Activated T-helper 17 cell treated with anti-CD3 and anti-CD28 coated beads, Interleukin-2, amount 50 U/mL, for 72 hours (primary cell): ENCODE measurements at regions not wholly inside any gene's neighbourhood (a gene's known extent, or its start where the extent isn't known, plus 50 kb on each side); places are given as distances from the start of the nearest gene placed in this dataset.
"Not testable (repeated sequence)": the region's sequence is repeated elsewhere in the genome, so short reads cannot be mapped to it uniquely, and the experiment has no call there.

Source experiments
- ATAC-seq: fragments of 150-1000 bp; cut with Tn5 transposase; replicated peaks from 2 replicates; pipeline ENCODE4 v1.10.0; 2021; ENCODE audit warnings: mild to moderate bottlenecking, moderate library complexity
- H3K27ac Mint-ChIP-seq: one replicate; pipeline ENCODE4 v1.8.0; 2022; ENCODE audit warnings: mixed read lengths
- H3K27me3 Mint-ChIP-seq: one replicate; pipeline ENCODE4 v1.8.0; 2022; ENCODE audit warnings: mixed read lengths
- H3K36me3 Mint-ChIP-seq: one replicate; pipeline ENCODE4 v1.8.0; 2022; ENCODE audit warnings: low read depth, mild to moderate bottlenecking, mixed read lengths
- H3K4me1 Mint-ChIP-seq: one replicate; pipeline ENCODE4 v1.8.0; 2022; ENCODE audit warnings: mixed read lengths
- H3K4me3 Mint-ChIP-seq: one replicate; pipeline ENCODE4 v1.8.0; 2022; ENCODE audit warnings: mild to moderate bottlenecking, mixed read lengths
- H3K9me3 Mint-ChIP-seq: one replicate; pipeline ENCODE4 v1.8.0; 2022; ENCODE audit warnings: mixed read lengths

DNA sequence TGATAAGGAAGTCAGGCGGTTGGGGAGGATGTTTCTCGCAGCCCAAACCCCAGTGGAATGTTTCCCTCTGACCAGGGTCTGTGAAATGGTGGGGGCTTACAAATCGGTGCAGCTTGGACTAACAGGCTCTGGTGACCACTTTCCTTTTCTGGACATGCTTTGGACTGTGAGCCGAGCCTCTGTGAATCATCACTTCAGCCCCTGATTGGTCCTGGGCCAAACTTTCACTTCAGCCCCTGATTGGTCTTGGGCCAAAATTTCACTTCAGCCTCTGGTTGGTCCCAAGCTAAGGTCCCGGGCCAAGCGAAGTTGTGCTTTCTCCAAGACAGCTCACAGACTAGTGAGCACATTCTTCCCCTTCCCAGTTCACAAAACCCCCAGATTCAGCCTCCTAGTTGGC, 223.7 kb upstream of the ANKRD20A1 start:
- not testable (repeated sequence) for H3K36me3 Mint-ChIP-seq, H3K27ac Mint-ChIP-seq, H3K9me3 Mint-ChIP-seq, ATAC-seq, H3K27me3 Mint-ChIP-seq, H3K4me1 Mint-ChIP-seq, H3K4me3 Mint-ChIP-seq

DNA sequence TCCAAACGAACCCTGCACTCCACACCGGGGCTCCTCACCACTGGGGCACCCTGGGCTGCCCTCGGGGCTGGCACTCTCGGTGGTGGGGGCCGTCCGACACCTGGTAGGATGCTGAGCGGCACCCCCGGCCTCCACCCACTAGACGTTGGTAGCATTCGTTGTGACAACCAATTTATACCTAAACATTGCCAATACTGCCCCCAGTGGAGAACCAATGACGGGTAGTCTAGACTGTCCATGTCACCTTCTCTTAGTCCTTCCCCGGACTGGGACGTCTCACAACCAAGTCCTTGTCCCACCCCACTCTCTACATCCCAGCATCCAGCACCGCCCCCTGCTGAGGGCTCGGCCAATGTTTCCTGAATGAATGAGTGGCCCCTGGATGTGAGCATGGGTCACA, 246.8 kb upstream of the ANKRD20A1 start:
- not testable (repeated sequence) for H3K27ac Mint-ChIP-seq, ATAC-seq, H3K36me3 Mint-ChIP-seq, H3K27me3 Mint-ChIP-seq, H3K4me3 Mint-ChIP-seq, H3K9me3 Mint-ChIP-seq, H3K4me1 Mint-ChIP-seq

DNA sequence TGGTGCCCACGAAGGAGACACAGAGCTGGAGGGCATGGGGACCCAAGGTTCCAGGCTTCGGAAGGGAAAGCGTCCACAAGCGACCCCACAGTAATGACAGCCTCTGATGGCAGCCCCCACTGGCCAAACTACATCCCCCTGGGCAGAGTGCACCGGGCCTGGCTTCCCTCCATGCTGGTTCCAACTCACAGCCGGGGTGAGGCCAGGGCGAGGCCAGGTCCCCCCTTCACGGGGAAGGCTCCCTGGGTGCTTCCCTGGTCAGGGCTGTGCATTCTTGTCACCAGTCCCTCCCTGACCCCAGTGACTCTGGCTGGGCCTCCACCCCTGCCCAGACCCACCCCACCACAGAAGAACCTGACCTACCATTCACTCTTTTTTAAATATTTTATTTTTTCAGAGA, 248.9 kb upstream of the ANKRD20A1 start:
- H3K36me3 Mint-ChIP-seq, H3K4me1 Mint-ChIP-seq: not testable (repeated sequence)

DNA sequence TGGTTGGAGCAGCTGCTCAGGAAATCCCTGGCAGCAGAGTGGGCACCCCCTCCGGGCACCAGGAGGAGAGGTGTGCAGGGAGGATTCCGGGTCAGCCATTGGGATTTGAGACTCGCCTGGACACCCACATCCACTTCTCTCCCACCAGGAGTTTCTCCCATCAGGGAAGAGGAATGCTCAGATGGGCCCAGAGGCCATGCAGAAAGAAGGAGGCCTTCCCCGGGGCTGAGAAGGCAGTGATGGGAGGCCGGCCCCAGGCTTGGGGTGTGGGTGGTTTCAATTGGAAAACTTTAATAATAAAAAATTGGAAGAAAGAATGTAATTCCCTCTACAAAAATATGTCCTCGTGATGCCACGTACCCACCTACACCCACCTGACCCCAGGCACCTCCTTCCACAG, 249.3 kb upstream of the ANKRD20A1 start:
- H3K4me1 Mint-ChIP-seq, H3K27me3 Mint-ChIP-seq, H3K36me3 Mint-ChIP-seq, ATAC-seq, H3K27ac Mint-ChIP-seq, H3K4me3 Mint-ChIP-seq, H3K9me3 Mint-ChIP-seq: not testable (repeated sequence)

More for the DNA sequence above, 248.9 kb upstream of the ANKRD20A1 start:
- H3K27ac Mint-ChIP-seq, ATAC-seq, H3K9me3 Mint-ChIP-seq, H3K27me3 Mint-ChIP-seq, H3K4me3 Mint-ChIP-seq: not testable (repeated sequence)

DNA sequence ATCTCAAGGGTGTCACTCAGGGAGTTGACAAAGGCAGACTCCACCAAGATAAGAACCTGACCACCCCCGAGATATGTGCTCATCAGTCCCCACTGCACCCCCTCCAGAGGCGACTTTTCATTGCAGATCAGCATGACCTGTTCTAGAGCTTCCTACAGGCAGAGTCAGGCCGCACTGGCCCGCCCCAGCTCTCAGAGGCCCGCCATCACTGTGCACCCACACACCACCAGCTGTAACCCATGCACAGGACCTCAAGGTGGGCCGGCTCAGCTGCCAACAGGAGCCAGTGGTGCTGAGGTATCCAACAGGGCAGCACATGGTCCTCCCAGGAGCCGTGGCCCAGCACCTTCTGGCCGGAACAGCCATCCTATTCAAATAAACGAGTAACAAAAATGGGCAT, 253.6 kb upstream of the ANKRD20A1 start:
- H3K9me3 Mint-ChIP-seq, H3K4me1 Mint-ChIP-seq, H3K27me3 Mint-ChIP-seq, H3K36me3 Mint-ChIP-seq, ATAC-seq, H3K4me3 Mint-ChIP-seq, H3K27ac Mint-ChIP-seq: not testable (repeated sequence)

DNA sequence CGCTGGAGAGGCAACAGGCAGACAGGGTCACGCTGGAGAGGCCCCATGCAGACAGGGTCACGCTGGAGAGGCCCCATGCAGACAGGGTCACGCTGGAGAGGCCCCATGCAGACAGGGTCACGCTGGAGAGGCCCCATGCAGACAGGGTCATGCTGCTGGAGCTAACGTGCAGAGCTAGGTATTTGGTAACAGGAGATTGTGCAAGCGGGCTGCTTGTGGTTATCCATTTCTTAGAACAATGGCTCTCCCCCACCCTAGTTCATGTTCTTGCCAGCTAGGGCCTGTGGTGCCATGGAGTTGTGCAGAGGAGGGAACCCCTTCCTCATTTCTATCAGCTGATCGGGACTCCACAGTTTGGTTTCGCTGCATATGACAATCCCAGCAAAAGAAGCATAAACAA, 255.1 kb upstream of the ANKRD20A1 start:
- not testable (repeated sequence) for ATAC-seq, H3K27ac Mint-ChIP-seq, H3K36me3 Mint-ChIP-seq, H3K4me1 Mint-ChIP-seq, H3K9me3 Mint-ChIP-seq, H3K27me3 Mint-ChIP-seq, H3K4me3 Mint-ChIP-seq

DNA sequence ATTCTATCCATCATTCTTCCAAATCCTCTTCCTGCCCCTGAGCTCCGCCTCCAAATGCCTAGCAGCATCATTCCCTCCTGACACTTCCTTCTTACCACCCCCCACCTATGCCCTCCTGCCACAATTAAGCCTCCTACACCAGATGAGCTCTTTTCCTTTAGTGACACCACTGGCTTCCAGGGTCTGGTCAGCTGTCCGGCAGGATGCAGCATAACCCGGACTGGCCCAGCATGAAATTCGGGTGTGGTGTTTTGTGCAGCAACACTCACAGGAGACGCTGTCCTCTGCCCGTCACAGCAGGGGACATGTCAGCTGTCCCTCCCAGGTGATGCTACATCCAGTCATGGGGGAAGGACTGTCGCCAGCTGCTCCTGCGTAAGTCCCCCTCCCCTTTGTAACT, 266.3 kb upstream of the ANKRD20A1 start:
- ATAC-seq, H3K4me3 Mint-ChIP-seq, H3K27me3 Mint-ChIP-seq, H3K27ac Mint-ChIP-seq, H3K4me1 Mint-ChIP-seq, H3K36me3 Mint-ChIP-seq, H3K9me3 Mint-ChIP-seq: not testable (repeated sequence)

DNA sequence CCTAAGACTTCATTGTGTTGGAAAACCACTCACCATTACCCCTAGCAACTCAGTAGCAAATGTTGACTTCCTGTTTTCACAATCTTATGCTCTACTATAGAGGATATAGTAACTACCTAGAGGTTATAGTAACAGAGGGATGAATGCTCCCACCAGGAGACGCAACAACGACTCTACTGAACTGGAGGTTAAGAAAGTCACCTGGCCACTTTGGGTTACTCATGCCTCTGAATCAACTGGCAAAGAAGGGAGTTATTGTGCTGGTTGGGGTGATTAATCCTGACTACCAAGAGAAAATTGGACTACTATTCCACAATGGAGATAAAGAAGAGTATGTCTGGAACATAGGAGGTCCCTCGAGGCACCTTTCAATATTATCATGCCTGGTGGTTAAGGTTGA, 302.9 kb upstream of the ANKRD20A1 start:
- H3K9me3 Mint-ChIP-seq, H3K36me3 Mint-ChIP-seq, H3K27me3 Mint-ChIP-seq, H3K27ac Mint-ChIP-seq, ATAC-seq, H3K4me3 Mint-ChIP-seq, H3K4me1 Mint-ChIP-seq: not testable (repeated sequence)

DNA sequence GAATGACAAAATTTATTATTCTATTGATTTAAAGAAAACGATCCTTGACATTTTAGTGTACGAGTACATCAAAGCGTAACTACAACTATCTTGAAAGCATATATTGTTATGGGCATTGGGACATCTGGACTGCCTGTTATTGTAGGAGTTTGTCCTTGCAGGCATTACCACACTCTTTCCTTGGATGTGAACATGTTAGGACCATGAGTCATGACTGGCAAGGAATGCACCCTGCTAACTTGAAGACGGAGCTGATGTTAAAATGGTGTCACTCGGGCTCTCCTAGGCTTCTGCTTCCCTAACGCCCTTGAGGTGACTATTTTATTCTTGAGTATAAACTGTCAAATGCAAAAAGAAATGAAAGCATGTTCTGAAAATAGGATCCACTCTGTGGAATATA, 308.7 kb upstream of the ANKRD20A1 start:
- ATAC-seq, H3K36me3 Mint-ChIP-seq, H3K9me3 Mint-ChIP-seq, H3K27ac Mint-ChIP-seq, H3K27me3 Mint-ChIP-seq, H3K4me3 Mint-ChIP-seq, H3K4me1 Mint-ChIP-seq: not testable (repeated sequence)

DNA sequence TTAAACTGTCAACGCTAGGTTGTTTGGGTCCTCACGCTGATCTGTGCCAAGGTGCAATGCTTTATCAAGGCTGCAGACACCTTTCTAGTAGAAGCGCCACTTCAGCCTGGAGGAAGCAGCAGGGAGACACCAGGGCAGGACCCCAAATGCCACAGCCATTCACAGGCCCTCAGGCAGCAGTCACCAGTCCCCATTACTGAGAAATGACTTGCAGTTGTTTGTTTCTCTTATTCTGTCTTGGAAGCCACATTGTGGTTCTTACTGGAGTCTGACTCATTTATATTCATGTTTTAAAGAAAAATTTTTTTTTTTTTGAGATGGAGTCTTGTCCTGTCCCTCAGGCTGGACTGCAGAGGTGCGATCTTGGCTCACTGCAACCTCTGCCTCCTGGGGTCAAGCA, 328.9 kb upstream of the ANKRD20A1 start:
- H3K4me1 Mint-ChIP-seq, H3K9me3 Mint-ChIP-seq, H3K27ac Mint-ChIP-seq, H3K36me3 Mint-ChIP-seq, H3K27me3 Mint-ChIP-seq, H3K4me3 Mint-ChIP-seq: not testable (repeated sequence)
- peak; percentile 21 for ATAC-seq

DNA sequence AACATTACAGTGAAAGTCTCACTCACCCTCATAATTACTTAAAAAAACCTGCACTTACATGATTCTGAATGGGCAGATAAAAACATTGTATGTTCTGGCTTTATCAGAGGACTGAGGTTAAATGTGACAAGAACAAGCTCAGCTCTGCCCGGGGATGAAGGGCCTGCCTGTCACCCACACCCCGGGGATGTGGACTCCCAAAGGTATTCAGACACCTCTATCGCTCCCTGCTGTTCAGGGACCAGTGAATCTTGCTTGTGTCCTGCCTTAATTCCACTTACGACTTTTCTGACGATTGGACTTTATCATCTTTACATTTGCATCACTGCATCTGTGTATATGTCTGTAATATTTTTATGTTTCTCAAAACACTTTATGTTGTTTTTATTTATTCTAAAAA, 341.8 kb upstream of the ANKRD20A1 start:
- not testable (repeated sequence) for H3K4me3 Mint-ChIP-seq, H3K9me3 Mint-ChIP-seq, H3K27ac Mint-ChIP-seq, ATAC-seq, H3K36me3 Mint-ChIP-seq, H3K27me3 Mint-ChIP-seq, H3K4me1 Mint-ChIP-seq

DNA sequence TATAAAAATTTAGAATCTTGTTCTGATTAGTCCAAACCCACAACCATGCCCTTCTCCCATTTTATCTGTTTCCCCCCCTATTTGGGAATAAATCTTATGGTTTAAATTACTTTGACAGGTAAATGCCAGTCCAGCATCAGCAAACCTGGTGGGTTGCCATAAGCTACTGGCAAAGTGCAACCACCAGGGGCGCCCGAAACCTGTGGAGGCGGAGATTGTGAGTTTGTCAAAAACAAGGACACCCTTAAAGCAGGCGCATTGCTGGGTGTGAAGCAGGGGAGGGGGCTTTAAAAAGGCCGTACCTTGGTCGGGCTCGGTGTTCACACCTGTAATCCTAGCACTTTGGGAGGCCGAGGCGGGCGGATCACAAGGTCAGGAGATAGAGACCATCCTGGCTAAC, 344.1 kb upstream of the ANKRD20A1 start:
- not testable (repeated sequence) for H3K27ac Mint-ChIP-seq, ATAC-seq, H3K27me3 Mint-ChIP-seq, H3K4me1 Mint-ChIP-seq, H3K36me3 Mint-ChIP-seq, H3K9me3 Mint-ChIP-seq, H3K4me3 Mint-ChIP-seq

DNA sequence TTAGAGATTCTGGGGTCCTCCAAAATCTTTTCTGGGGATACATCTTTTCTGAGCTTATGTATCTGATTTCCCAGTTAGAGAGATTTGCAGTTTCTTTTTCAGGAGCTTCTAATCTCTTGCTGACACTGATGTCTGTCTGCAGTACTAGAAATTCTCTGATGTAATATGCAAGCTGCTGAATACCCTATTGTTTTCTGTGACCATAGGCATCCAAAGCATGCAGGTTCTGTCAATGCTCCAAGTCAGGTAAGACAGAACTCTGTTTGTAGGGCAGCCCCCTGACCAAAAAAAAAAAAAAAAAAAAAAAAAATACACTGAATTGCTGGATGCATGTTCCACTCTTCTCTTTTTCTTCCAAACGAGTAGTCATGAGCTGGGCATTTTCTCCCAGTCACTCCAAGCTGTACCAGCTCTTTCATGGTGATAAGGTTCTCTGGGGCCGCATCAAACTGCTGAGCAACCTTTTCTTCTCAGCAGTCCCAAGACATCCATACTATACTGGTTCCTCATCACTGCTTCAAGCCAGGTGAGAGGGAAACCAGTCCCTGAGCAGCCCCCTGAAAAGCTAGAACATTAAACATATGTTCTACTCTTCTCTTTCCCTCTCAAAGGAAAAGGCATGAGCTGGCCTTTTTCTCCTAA, 354.9 kb upstream of the ANKRD20A1 start:
- not testable (repeated sequence) for H3K4me3 Mint-ChIP-seq, ATAC-seq, H3K27ac Mint-ChIP-seq, H3K9me3 Mint-ChIP-seq, H3K4me1 Mint-ChIP-seq, H3K27me3 Mint-ChIP-seq, H3K36me3 Mint-ChIP-seq

DNA sequence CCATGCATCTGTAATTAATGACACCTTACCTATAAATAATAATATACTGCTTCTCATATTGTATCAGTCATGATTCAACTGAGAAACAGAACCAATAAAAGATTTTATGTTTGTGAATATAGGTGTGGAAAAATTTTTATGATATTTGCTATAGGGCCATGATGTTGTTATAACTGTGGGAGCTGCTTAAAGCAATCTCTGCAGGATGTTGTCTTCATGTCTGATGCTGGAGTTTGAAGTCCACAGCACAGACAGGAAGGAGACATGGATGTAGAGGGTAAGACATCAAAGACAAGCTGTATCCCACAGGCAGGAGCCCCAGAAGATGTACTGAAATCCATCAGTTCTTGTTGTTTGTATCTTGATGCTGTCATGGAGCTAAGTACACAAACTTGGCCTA, 366.7 kb upstream of the ANKRD20A1 start:
- H3K9me3 Mint-ChIP-seq, H3K4me1 Mint-ChIP-seq, H3K4me3 Mint-ChIP-seq, ATAC-seq, H3K27ac Mint-ChIP-seq, H3K36me3 Mint-ChIP-seq, H3K27me3 Mint-ChIP-seq: not testable (repeated sequence)

DNA sequence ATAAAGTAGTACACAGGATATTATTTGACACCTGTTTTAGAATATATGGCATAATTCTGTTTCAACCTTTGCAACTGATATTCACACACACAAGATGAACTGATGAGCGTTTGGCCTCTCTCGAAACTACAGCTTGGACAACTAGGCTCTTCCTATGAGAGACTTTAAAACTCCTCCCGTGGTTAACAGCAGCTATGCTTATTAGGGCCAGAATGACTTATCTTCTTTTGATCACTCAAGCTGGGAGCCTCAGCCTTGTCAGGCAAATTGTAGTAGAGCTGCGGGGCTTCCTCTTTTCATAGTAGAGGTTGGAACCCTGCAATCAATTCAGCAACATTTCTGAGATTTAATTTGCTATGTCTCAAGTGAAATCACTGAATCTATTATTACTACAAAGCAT, 381.3 kb upstream of the ANKRD20A1 start:
- H3K27ac Mint-ChIP-seq, H3K36me3 Mint-ChIP-seq, H3K4me1 Mint-ChIP-seq, H3K27me3 Mint-ChIP-seq, H3K9me3 Mint-ChIP-seq, H3K4me3 Mint-ChIP-seq, ATAC-seq: not testable (repeated sequence)

DNA sequence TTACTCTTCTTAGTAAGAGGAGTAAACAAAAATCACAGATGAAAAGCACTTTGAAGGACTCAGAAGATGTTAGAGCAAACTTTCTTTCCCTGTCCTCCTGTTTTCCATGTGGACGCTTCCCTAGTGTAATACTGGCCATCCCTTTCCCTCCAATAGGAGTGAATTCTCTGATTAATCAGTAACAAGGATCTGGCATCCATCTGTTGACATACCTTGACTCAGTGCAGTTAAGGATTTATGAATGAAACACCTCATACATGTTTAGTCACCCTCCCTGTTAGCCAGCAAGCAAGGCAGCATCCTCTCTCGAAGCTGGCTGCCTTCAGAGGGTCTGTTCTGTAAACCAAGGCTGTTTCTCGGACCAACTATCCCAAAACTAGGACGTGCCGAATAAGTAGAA, 388.0 kb upstream of the ANKRD20A1 start:
- H3K27ac Mint-ChIP-seq, H3K4me3 Mint-ChIP-seq, H3K4me1 Mint-ChIP-seq, H3K36me3 Mint-ChIP-seq, ATAC-seq, H3K9me3 Mint-ChIP-seq, H3K27me3 Mint-ChIP-seq: not testable (repeated sequence)
